BE2C (cell line): ENCODE measurements at regions not wholly inside any gene's neighbourhood (a gene's known extent, or its start where the extent isn't known, plus 50 kb on each side); places are given as distances from the start of the nearest gene placed in this dataset.

Experiments
- DNase-seq: peaks from one replicate; pipeline ENCODE4 v3.0.0-alpha.2; 2020
- H3K27me3 ChIP-seq: fragments of 250-450 bp; sonication (Bioruptor Pico); 2 replicates; pipeline ENCODE4 v1.5.1; 2020; ENCODE audit warnings: mild to moderate bottlenecking
- H3K36me3 ChIP-seq: fragments of 250-450 bp; sonication (Bioruptor Pico); 2 replicates; pipeline ENCODE4 v1.5.1; 2020; ENCODE audit warnings: mild to moderate bottlenecking
- H3K4me1 ChIP-seq: fragments of 250-450 bp; sonication (Bioruptor Pico); 2 replicates; pipeline ENCODE4 v1.5.1; 2020
- H3K4me3 ChIP-seq: 2 replicates; pipeline ENCODE4 v1.5.1; 2011; ENCODE audit warnings: low read depth, low read length
- H3K9me3 ChIP-seq: fragments of 250-450 bp; sonication (Bioruptor Pico); 2 replicates; pipeline ENCODE4 v1.5.1; 2020
- CTCF ChIP-seq: IDR thresholded peaks from 2 replicates; pipeline ENCODE4 v1.5.1; 2012; ENCODE audit warnings: mild to moderate bottlenecking, low read depth, low read length

GRCh38 chr6:149196091-149196490 is 121.4 kb upstream of the TAB2 start:
- H3K9me3 ChIP-seq = no peaks in the 10 kb centered on the region
- no peaks in the 10 kb centered on the region; the same call in 1 of the 2 replicates for H3K4me1 ChIP-seq
- no peak for DNase-seq
- no peak for TF ChIP-seq CTCF
- H3K36me3 ChIP-seq = no peaks in the 10 kb centered on the region
- H3K27me3 ChIP-seq = no peaks in the 10 kb centered on the region
- no peak overlapping the region for H3K4me3 ChIP-seq

GRCh38 chr6:149197482-149197881 is 120.0 kb upstream of the TAB2 start:
- Histone ChIP-seq H3K9me3 (no peaks in the 10 kb centered on the region), H3K36me3 (no peaks in the 10 kb centered on the region), H3K27me3 (no peaks in the 10 kb centered on the region), H3K4me1 (no peaks in the 10 kb centered on the region), H3K4me3 (no peak overlapping the region)
- TF ChIP-seq CTCF = no peak
- DNase-seq = no peak

- DNase-seq = no peak
- TF ChIP-seq CTCF = no peak
- Histone ChIP-seq H3K4me3 (no peak overlapping the region), H3K36me3 (no peaks in the 10 kb centered on the region), H3K4me1 (no peaks in the 10 kb centered on the region), H3K9me3 (no peaks in the 10 kb centered on the region), H3K27me3 (no peaks in the 10 kb centered on the region)
Measured at GRCh38 chr6:149198265-149198664, 119.2 kb upstream of the TAB2 start.

GRCh38 chr6:149200282-149200945 is 117.1 kb upstream of the TAB2 start:
- Histone ChIP-seq H3K4me1 (no peaks in the 10 kb centered on the region), H3K4me3 (no peak overlapping the region), H3K27me3 (no peaks in the 10 kb centered on the region), H3K9me3 (no peaks in the 10 kb centered on the region), H3K36me3 (no peaks in the 10 kb centered on the region)
- peak; percentile 26 for DNase-seq
- no peak for TF ChIP-seq CTCF

GRCh38 chr6:149201068-149201655 is 116.3 kb upstream of the TAB2 start:
- no peak for TF ChIP-seq CTCF
- no peak overlapping the region for H3K4me3 ChIP-seq
- H3K9me3 ChIP-seq = no peaks in the 10 kb centered on the region
- no peaks in the 10 kb centered on the region for H3K4me1 ChIP-seq
- no peaks in the 10 kb centered on the region for H3K27me3 ChIP-seq
- no peak for DNase-seq
- H3K36me3 ChIP-seq = no peaks in the 10 kb centered on the region

GRCh38 chr6:149202100-149202499 is 115.4 kb upstream of the TAB2 start:
- DNase-seq = no peak
- no peaks in the 10 kb centered on the region for H3K36me3 ChIP-seq
- no peaks in the 10 kb centered on the region for H3K27me3 ChIP-seq
- H3K4me3 ChIP-seq = no peak overlapping the region
- TF ChIP-seq CTCF = no peak
- no peaks in the 10 kb centered on the region for H3K4me1 ChIP-seq
- H3K9me3 ChIP-seq = no peaks in the 10 kb centered on the region
